ENCODE measurements at regions not wholly inside any gene's neighbourhood (a gene's known extent, or its start where the extent isn't known, plus 50 kb on each side); places are given as distances from the start of the nearest gene placed in this dataset.

DNA sequence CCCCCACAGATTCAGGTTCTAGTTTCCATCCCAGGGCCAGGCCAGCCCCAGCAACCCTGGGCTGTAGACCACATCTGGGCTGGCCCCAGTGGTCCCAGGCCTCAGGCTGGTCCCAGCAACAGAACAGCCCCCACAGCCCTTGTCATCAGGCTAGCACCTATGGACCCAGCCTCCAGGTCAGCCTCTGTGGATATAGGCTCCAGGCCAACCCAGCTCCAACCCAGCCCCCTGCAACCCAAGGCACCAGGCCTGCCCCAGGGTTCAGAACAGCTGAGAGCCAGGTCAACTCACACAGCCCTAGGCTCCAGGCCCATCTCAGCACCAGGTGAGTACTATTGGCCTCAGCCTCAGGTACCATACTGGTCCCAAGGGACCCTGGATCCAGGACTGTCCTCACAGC lies 155.3 kb downstream of the PWWP3B start:
- Histone ChIP-seq H3K4me3 (no peak overlapping the region), H3K27ac (no peak overlapping the region), H3K36me3 (no peaks in the 10 kb centered on the region), H3K9me3 (peaks cover 0 to 6% (median 0%) of the 10 kb centered on the region in 8 donors), H3K27me3 (replicated peaks in 1 of 7) (no peaks in the 10 kb centered on the region), H3K4me1 (no peaks in the 10 kb centered on the region)
- TF ChIP-seq, protein P1, sequence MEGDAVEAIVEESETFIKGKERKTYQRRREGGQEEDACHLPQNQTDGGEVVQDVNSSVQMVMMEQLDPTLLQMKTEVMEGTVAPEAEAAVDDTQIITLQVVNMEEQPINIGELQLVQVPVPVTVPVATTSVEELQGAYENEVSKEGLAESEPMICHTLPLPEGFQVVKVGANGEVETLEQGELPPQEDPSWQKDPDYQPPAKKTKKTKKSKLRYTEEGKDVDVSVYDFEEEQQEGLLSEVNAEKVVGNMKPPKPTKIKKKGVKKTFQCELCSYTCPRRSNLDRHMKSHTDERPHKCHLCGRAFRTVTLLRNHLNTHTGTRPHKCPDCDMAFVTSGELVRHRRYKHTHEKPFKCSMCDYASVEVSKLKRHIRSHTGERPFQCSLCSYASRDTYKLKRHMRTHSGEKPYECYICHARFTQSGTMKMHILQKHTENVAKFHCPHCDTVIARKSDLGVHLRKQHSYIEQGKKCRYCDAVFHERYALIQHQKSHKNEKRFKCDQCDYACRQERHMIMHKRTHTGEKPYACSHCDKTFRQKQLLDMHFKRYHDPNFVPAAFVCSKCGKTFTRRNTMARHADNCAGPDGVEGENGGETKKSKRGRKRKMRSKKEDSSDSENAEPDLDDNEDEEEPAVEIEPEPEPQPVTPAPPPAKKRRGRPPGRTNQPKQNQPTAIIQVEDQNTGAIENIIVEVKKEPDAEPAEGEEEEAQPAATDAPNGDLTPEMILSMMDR (IDR thresholded peaks at IDR 0.05 in 8 of 11, conservative IDR thresholded peaks at IDR 0.05 in 3 of 11), result no peak
- TF ChIP-seq POLR2A (IDR thresholded peaks at IDR 0.05) (no peak), POLR2AphosphoS5 (IDR thresholded peaks at IDR 0.05) (no peak)
- peak; percentile 61 for DNase-seq
- intact Hi-C loops (cut with DNase I; ENCODE audit: low total_unique reads), result no loop called here

GRCh38 chrX:106331606-106332005 lies 163.5 kb downstream of the PWWP3B start:
- intact Hi-C loops (cut with DNase I; ENCODE audit: low total_unique reads), result no loop called here
- Histone ChIP-seq H3K27ac (no peak overlapping the region), H3K4me1 (no peaks in the 10 kb centered on the region), H3K36me3 (no peaks in the 10 kb centered on the region), H3K4me3 (no peak overlapping the region), H3K9me3 (no peaks in the 10 kb centered on the region), H3K27me3 (replicated peaks in 1 of 7) (peaks cover 0 to 5% (median 0%) of the 10 kb centered on the region in 7 donors)
- no peak for DNase-seq
- WGBS, 5 donors, result 49 to 95% (median 71%) methylated on average over 3 of the region's 3 CpGs
- no peak for TF ChIP-seq POLR2AphosphoS5 (IDR thresholded peaks at IDR 0.05)

GRCh38 chrX:106341823-106342222 lies 173.7 kb downstream of the PWWP3B start:
- TF ChIP-seq, protein P1 (IDR thresholded peaks at IDR 0.05 in 8 of 11, conservative IDR thresholded peaks at IDR 0.05 in 3 of 11), result no peak
- no peak for TF ChIP-seq POLR2AphosphoS5 (IDR thresholded peaks at IDR 0.05)
- TF ChIP-seq POLR2A (IDR thresholded peaks at IDR 0.05), result no peak
- Histone ChIP-seq H3K4me3 (no peak overlapping the region), H3K9me3 (peaks cover 0 to 29% (median 5%) of the 10 kb centered on the region in 8 donors), H3K27me3 (replicated peaks in 1 of 7) (peaks cover 0 to under 1% (median 0%) of the 10 kb centered on the region in 7 donors), H3K27ac (no peak overlapping the region), H3K4me1 (no peaks in the 10 kb centered on the region), H3K36me3 (no peaks in the 10 kb centered on the region)
- 50 to 64% (median 54%) methylated on average over 3 of the region's 3 CpGs for WGBS, 5 donors
- DNase-seq, result no peak
- intact Hi-C loops (cut with DNase I; ENCODE audit: low total_unique reads), result no loop called here

DNA sequence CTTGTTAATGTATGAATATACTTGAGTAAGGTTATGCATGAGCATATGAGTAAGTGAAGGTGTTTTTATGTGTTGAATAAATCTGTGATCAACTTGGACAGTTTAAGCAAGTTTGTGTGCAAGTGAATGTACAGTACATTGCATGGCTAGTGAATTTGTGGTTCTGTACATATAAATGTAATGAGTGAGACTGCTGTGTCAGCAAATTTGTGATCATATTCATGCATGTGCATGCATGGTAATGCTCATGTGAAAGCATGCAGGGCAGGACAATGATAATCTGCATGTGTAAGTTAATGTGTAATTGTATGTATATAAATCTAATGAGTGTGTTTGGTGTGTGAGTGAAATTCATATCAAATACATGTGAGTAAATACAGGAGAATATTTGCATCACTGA lies 188.5 kb downstream of the PWWP3B start:
- no peaks in the 10 kb centered on the region for H3K36me3 ChIP-seq
- no peak overlapping the region for H3K4me3 ChIP-seq
- intact Hi-C loops (cut with DNase I; ENCODE audit: low total_unique reads), result no loop called here
- DNase-seq, result no peak
- no peaks in the 10 kb centered on the region for H3K9me3 ChIP-seq
- no peak overlapping the region for H3K27ac ChIP-seq
- no peak for TF ChIP-seq POLR2AphosphoS5 (IDR thresholded peaks at IDR 0.05)
- TF ChIP-seq, protein P1 (IDR thresholded peaks at IDR 0.05 in 8 of 11, conservative IDR thresholded peaks at IDR 0.05 in 3 of 11), result no peak
- no peak for TF ChIP-seq POLR2A (IDR thresholded peaks at IDR 0.05)
- H3K4me1 ChIP-seq, result no peaks in the 10 kb centered on the region
- H3K27me3 ChIP-seq (replicated peaks in 1 of 7), result peaks cover 0 to 4% (median 0%) of the 10 kb centered on the region in 7 donors

DNA sequence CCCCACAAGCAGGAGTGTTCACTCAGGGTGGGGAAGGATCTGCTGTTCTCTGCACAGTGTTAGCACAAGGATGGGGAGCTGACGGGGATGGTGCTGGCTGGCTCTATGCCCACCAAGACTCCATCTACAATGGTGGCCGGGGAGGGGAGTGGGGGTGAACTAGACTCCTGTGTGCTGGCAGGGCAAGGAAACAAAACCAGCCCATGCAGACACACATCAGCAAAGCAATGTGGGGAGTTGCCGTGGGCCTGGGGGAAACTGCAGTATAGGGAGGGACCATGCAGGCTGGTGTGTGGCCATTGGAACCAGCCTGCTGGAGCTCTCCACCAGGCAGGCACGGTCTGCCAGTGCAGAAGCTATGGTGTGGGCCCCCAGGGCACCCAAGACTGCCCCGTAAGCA lies 195.1 kb downstream of the PWWP3B start:
- no peak for DNase-seq
- Histone ChIP-seq H3K4me1 (no peaks in the 10 kb centered on the region), H3K27ac (no peak overlapping the region), H3K36me3 (no peaks in the 10 kb centered on the region), H3K9me3 (no peaks in the 10 kb centered on the region), H3K27me3 (replicated peaks in 1 of 7) (peaks cover 0 to 21% (median 0%) of the 10 kb centered on the region in 7 donors), H3K4me3 (no peak overlapping the region)
- 72 to 88% (median 77%) methylated on average over 1 to 5 of the region's 5 CpGs for WGBS, 5 donors
- no peak for TF ChIP-seq POLR2AphosphoS5 (IDR thresholded peaks at IDR 0.05)
- intact Hi-C loops (cut with DNase I; ENCODE audit: low total_unique reads), result no loop called here
